OCI-LY1 (cell line): ENCODE measurements at regions not wholly inside any gene's neighbourhood (a gene's known extent, or its start where the extent isn't known, plus 50 kb on each side); places are given as distances from the start of the nearest gene placed in this dataset.

Experiments used
- H2AFZ ChIP-seq: fragments of 200-600 bp; sonication (generic), shearing (Covaris generic); 2 replicates; pipeline ENCODE4 v1.6.0; 2014; ENCODE audit warnings: antibody characterized with exemption, mild to moderate bottlenecking, low read length
- H3F3A ChIP-seq: fragments of 200-600 bp; sonication (generic), shearing (Covaris generic); 2 replicates; pipeline ENCODE4 v1.6.0; 2014; ENCODE audit warnings: mild to moderate bottlenecking, antibody characterized with exemption, low read length, moderate library complexity; ENCODE audit not compliant: insufficient read depth
- H3K27ac ChIP-seq: fragments of 200-600 bp; sonication (generic); 2 replicates; pipeline ENCODE4 v1.5.1; 2014; ENCODE audit warnings: low read length, mixed run types, mild to moderate bottlenecking, low read depth; ENCODE audit not compliant: poor library complexity, severe bottlenecking
- H3K27me3 ChIP-seq: fragments of 200-600 bp; sonication (generic); 2 replicates; pipeline ENCODE4 v1.6.0; 2014; ENCODE audit warnings: antibody characterized with exemption, mild to moderate bottlenecking, low read length, moderate library complexity; ENCODE audit not compliant: insufficient read depth
- H3K36me3 ChIP-seq: fragments of 200-600 bp; sonication (generic); 2 replicates; pipeline ENCODE4 v1.6.1; 2014; ENCODE audit warnings: mild to moderate bottlenecking, antibody characterized with exemption, low read length, moderate library complexity, mixed read lengths; ENCODE audit not compliant: insufficient read depth
- H3K4me1 ChIP-seq: fragments of 200-600 bp; sonication (generic); 2 replicates; pipeline ENCODE4 v1.5.1; 2014; ENCODE audit warnings: mild to moderate bottlenecking, low read length, moderate library complexity; ENCODE audit not compliant: insufficient read depth, severe bottlenecking
- H3K4me2 ChIP-seq: fragments of 200-600 bp; sonication (generic), shearing (Covaris generic); 2 replicates; pipeline ENCODE4 v1.6.1; 2014; ENCODE audit warnings: low read length
- H3K4me3 ChIP-seq: fragments of 200-600 bp; sonication (generic); 2 replicates; pipeline ENCODE4 v1.5.1; 2014; ENCODE audit warnings: low read length, low read depth, mild to moderate bottlenecking, mixed read lengths; ENCODE audit not compliant: poor library complexity, severe bottlenecking
- H3K79me2 ChIP-seq: fragments of 200-600 bp; shearing (Covaris generic); 2 replicates; pipeline ENCODE4 v1.6.1; 2016; ENCODE audit warnings: mixed run types, low read length, mixed read lengths; ENCODE audit not compliant: insufficient read depth
- H3K9ac ChIP-seq: fragments of 200-600 bp; sonication (generic), shearing (Covaris generic); 2 replicates; pipeline ENCODE4 v1.6.1; 2014; ENCODE audit warnings: mild to moderate bottlenecking, low read length, mixed read lengths
- H3K9me2 ChIP-seq: fragments of 200-600 bp; sonication (generic), shearing (Covaris generic); 2 replicates; pipeline ENCODE4 v1.6.1; 2014; ENCODE audit warnings: low read depth, mild to moderate bottlenecking, low read length, mixed read lengths
- H3K9me3 ChIP-seq: fragments of 200-600 bp; shearing (Covaris generic); 2 replicates; pipeline ENCODE4 v1.6.1; 2014; ENCODE audit warnings: low read length, mixed read lengths
- H4K20me1 ChIP-seq: fragments of 200-600 bp; sonication (generic), shearing (Covaris generic); 2 replicates; pipeline ENCODE4 v1.6.0; 2016; ENCODE audit warnings: mild to moderate bottlenecking, low read length; ENCODE audit not compliant: insufficient read depth
- CTCF ChIP-seq: fragments of 200-600 bp; sonication (generic), shearing (Covaris generic); IDR thresholded peaks from 2 replicates; pipeline ENCODE4 v1.5.1; 2017; ENCODE audit warnings: mild to moderate bottlenecking, antibody characterized with exemption, low read length, moderate library complexity, mixed read lengths
- EZH2 ChIP-seq: fragments of 200-600 bp; sonication (generic), shearing (Covaris generic); IDR thresholded peaks from 2 replicates; pipeline ENCODE4 v1.8.0; 2017; ENCODE audit warnings: borderline replicate concordance, mixed run types, mild to moderate bottlenecking, antibody characterized with exemption, low read length, moderate library complexity, mixed read lengths

- H3K36me3 ChIP-seq, result no peaks in the 10 kb centered on the region
- H3K4me3 ChIP-seq, result no peak overlapping the region
- H4K20me1 ChIP-seq, result no peaks in the 10 kb centered on the region
- TF ChIP-seq CTCF (no peak), EZH2 (no peak)
- H3F3A ChIP-seq, result no peaks in the 10 kb centered on the region
- no peak overlapping the region for H3K9ac ChIP-seq
- no peaks in the 10 kb centered on the region for H3K9me3 ChIP-seq
- no peaks in the 10 kb centered on the region for H3K9me2 ChIP-seq
- no peak overlapping the region for H3K4me2 ChIP-seq
- H3K4me1 ChIP-seq, result no peaks in the 10 kb centered on the region
- H3K79me2 ChIP-seq, result no peaks in the 10 kb centered on the region
- H3K27me3 ChIP-seq, result peaks cover 4% of the 10 kb centered on the region; the same call in 1 of the 2 replicates
- no peak overlapping the region for H2AFZ ChIP-seq
- no peak overlapping the region for H3K27ac ChIP-seq
These were observed 413.9 kb upstream of the C2CD4B start for GRCh38 chr15:62578960-62579359.

GRCh38 chr15:62579842-62580241 lies 414.8 kb upstream of the C2CD4B start:
- no peaks in the 10 kb centered on the region for H3K79me2 ChIP-seq
- H2AFZ ChIP-seq, result no peak overlapping the region
- H3K36me3 ChIP-seq, result no peaks in the 10 kb centered on the region
- no peaks in the 10 kb centered on the region for H3K4me1 ChIP-seq
- H3K9me3 ChIP-seq, result no peaks in the 10 kb centered on the region
- TF ChIP-seq CTCF (no peak), EZH2 (no peak)
- H4K20me1 ChIP-seq, result no peaks in the 10 kb centered on the region
- no peak overlapping the region for H3K9ac ChIP-seq
- H3K27ac ChIP-seq, result no peak overlapping the region
- H3K4me3 ChIP-seq, result no peak overlapping the region
- H3K9me2 ChIP-seq, result no peaks in the 10 kb centered on the region
- H3K27me3 ChIP-seq, result peaks cover 4% of the 10 kb centered on the region; the same call in 1 of the 2 replicates
- H3K4me2 ChIP-seq, result no peak overlapping the region
- H3F3A ChIP-seq, result no peaks in the 10 kb centered on the region

- H3K27ac ChIP-seq, result no peak overlapping the region
- no peaks in the 10 kb centered on the region for H3K9me2 ChIP-seq
- H3K79me2 ChIP-seq, result no peaks in the 10 kb centered on the region
- H3K4me2 ChIP-seq, result no peak overlapping the region
- no peaks in the 10 kb centered on the region for H4K20me1 ChIP-seq
- H2AFZ ChIP-seq, result no peak overlapping the region
- H3K4me3 ChIP-seq, result no peak overlapping the region
- TF ChIP-seq CTCF (no peak), EZH2 (no peak)
- H3K9me3 ChIP-seq, result no peaks in the 10 kb centered on the region
- no peak overlapping the region for H3K9ac ChIP-seq
- H3F3A ChIP-seq, result no peaks in the 10 kb centered on the region
- H3K4me1 ChIP-seq, result no peaks in the 10 kb centered on the region
- H3K27me3 ChIP-seq, result no peaks in the 10 kb centered on the region
- H3K36me3 ChIP-seq, result no peaks in the 10 kb centered on the region
These were observed 417.5 kb upstream of the C2CD4B start for GRCh38 chr15:62582580-62582979.
